ENCODE measurements at regions not wholly inside any gene's neighbourhood (a gene's known extent, or its start where the extent isn't known, plus 50 kb on each side); places are given as distances from the start of the nearest gene placed in this dataset.

DNA sequence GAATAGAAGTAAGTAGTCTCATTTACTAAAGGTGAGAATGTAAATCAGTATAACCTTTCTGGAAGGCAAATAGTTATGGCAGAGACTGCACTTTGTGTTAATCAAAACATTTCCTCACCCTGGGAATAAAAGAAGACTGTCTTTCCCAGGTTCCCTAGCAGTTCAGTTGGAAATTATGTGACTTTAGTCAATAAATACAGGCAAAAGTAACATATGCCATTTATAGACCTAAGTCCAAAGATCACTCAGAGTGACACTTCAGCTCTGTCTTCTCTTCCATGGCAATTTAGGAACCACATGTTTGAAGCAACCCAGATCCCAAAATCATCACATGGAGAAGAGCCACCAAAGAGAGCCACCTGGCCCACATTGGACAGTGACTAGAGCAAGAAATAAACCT lies 160.7 kb upstream of the SV2C start:
- no peak overlapping the region for H3K27ac Mint-ChIP-seq
- no peaks in the 10 kb centered on the region for H3K4me1 Mint-ChIP-seq
- no peak for ATAC-seq (ENCODE audit: low read depth)
- no peak for TF ChIP-seq CTCF (IDR thresholded peaks at IDR 0.05)
- CTCF ChIA-PET = no interaction called here
- DNase-seq = no peak
- H3K36me3 Mint-ChIP-seq (ENCODE audit: low read depth) = no peaks in the 10 kb centered on the region
- H3K27me3 Mint-ChIP-seq = peaks cover 4% of the 10 kb centered on the region
- intact Hi-C loops (cut with micrococcal nuclease) = no loop called here
- H3K9me3 Mint-ChIP-seq = no peaks in the 10 kb centered on the region
- POLR2A ChIA-PET = no interaction called here
- no peak overlapping the region for H3K4me3 Mint-ChIP-seq

DNA sequence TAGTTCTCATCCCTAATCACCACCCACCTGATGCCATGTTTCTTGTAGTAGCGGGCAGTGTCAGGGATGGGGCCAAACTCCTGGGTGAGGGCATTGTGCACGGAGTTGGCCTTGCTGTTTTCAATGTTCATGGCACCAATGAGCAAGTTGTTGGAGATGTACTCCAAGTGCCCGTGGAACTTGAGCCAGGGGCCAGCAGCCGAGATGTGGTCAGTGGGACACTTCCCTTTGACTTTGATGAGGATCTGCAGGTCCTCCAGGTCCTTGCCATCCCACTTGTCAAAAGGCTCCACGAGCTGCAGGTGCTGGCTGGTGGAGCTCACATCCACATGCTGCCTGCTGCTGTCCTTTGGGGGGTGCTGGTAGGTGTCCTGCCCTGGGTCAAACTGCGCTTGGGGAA lies 162.2 kb upstream of the SV2C start:
- no peak for ATAC-seq (ENCODE audit: low read depth)
- CTCF ChIA-PET = no interaction called here
- Mint-ChIP-seq H3K9me3 (no peaks in the 10 kb centered on the region), H3K36me3 (ENCODE audit: low read depth) (no peaks in the 10 kb centered on the region), H3K4me3 (no peak overlapping the region), H3K27me3 (peaks cover 7% of the 10 kb centered on the region), H3K27ac (no peak overlapping the region), H3K4me1 (no peaks in the 10 kb centered on the region)
- POLR2A ChIA-PET = no interaction called here
- no peak for DNase-seq
- intact Hi-C loops (cut with micrococcal nuclease) = no loop called here
- no peak for TF ChIP-seq CTCF (IDR thresholded peaks at IDR 0.05)

DNA sequence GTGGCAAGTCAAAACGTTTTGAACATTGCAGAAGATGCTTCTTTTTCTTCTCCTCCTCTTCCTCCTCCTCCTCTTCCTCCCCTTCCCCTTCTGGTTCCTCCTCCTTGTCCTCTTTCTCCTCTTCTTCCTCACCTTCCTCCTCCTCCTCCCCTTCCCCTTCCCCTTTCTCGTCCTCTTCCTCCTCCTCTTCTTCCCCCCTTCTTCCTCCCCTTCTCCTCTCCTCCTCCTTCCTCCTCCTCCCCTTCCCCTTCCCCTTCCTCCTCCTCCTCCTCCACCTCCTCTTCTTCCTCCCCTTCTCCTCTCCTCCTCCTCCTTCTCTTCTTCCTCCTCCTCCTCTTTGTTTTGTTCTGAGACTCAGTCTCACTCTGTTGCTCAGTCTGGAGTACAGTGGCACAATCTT lies 167.0 kb upstream of the SV2C start:
- ATAC-seq (ENCODE audit: low read depth) (no peak), DNase-seq (no peak)
- TF ChIP-seq CTCF (IDR thresholded peaks at IDR 0.05) = no peak
- Mint-ChIP-seq H3K36me3 (ENCODE audit: low read depth) (no peaks in the 10 kb centered on the region), H3K4me3 (no peak overlapping the region), H3K27me3 (peaks cover 13% of the 10 kb centered on the region), H3K27ac (no peak overlapping the region), H3K9me3 (no peaks in the 10 kb centered on the region), H3K4me1 (no peaks in the 10 kb centered on the region)
- POLR2A ChIA-PET = no interaction called here
- intact Hi-C loops (cut with micrococcal nuclease) = no loop called here
- CTCF ChIA-PET = no interaction called here

DNA sequence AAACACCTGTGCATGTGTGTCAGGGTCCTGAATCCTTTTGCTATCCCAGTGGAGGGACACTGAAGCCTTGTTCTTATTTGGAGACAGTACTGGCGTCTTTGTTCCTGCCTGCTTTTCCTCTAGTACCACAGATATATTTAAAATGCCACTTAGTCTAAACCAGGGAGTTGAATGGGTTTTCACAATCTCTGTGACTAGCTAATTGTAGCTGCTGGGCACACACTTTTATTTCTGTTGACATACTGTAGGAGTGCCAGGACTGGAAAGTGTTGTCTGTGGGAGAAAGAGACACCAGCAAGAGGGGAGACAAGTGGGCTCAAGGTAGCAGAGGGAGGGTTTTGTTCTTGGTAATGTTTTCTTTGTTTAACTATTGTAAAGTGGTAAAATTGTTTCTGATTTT lies 174.0 kb upstream of the SV2C start:
- intact Hi-C loops (cut with micrococcal nuclease) = no loop called here
- Mint-ChIP-seq H3K4me3 (no peak overlapping the region), H3K36me3 (ENCODE audit: low read depth) (no peaks in the 10 kb centered on the region), H3K4me1 (no peaks in the 10 kb centered on the region), H3K27me3 (peaks cover 9% of the 10 kb centered on the region), H3K27ac (no peak overlapping the region), H3K9me3 (peaks cover 2% of the 10 kb centered on the region)
- POLR2A ChIA-PET = no interaction called here
- TF ChIP-seq CTCF (IDR thresholded peaks at IDR 0.05) = no peak
- CTCF ChIA-PET = no interaction called here
- ATAC-seq (ENCODE audit: low read depth) (no peak), DNase-seq (no peak)

- ChIA-PET CTCF (no interaction called here), POLR2A (no interaction called here)
- DNase-seq (no peak), ATAC-seq (ENCODE audit: low read depth) (no peak)
- H3K4me3 Mint-ChIP-seq = no peak overlapping the region
- H3K4me1 Mint-ChIP-seq = no peaks in the 10 kb centered on the region
- peaks cover 2% of the 10 kb centered on the region for H3K9me3 Mint-ChIP-seq
- no peaks in the 10 kb centered on the region for H3K36me3 Mint-ChIP-seq (ENCODE audit: low read depth)
- intact Hi-C loops (cut with micrococcal nuclease) = no loop called here
- H3K27ac Mint-ChIP-seq = no peak overlapping the region
- H3K27me3 Mint-ChIP-seq = peaks cover 13% of the 10 kb centered on the region
- no peak for TF ChIP-seq CTCF (IDR thresholded peaks at IDR 0.05)
Observed at GRCh38 chr5:75907651-75908050, 175.5 kb upstream of the SV2C start.

Measured in activated B cell treated with CpG ODN at 0.5 μM for 24 hours (primary cell).